SU-DHL-6 (cell line): ENCODE measurements at regions not wholly inside any gene's neighbourhood (a gene's known extent, or its start where the extent isn't known, plus 50 kb on each side); places are given as distances from the start of the nearest gene placed in this dataset.
"Not testable (repeated sequence)": the region's sequence is repeated elsewhere in the genome, so short reads cannot be mapped to it uniquely, and the experiment has no call there.

Experiments
- H2AFZ ChIP-seq: fragments of 200-600 bp; sonication (generic); 2 replicates; pipeline ENCODE4 v1.6.1; 2014; ENCODE audit warnings: low read depth, mild to moderate bottlenecking, moderate library complexity, mixed read lengths, antibody characterized with exemption, low read length; ENCODE audit not compliant: severe bottlenecking
- H3F3A ChIP-seq: fragments of 200-600 bp; shearing (Covaris generic); 2 replicates; pipeline ENCODE4 v1.6.0; 2016; ENCODE audit warnings: antibody characterized with exemption, mild to moderate bottlenecking; ENCODE audit not compliant: insufficient read depth
- H3K27ac ChIP-seq: fragments of 200-600 bp; sonication (generic); 2 replicates; pipeline ENCODE4 v1.5.1; 2016; ENCODE audit warnings: low read depth, mild to moderate bottlenecking, low read length, moderate library complexity, mixed read lengths
- H3K27me3 ChIP-seq: fragments of 200-600 bp; sonication (generic), shearing (Covaris generic); 2 replicates; pipeline ENCODE4 v1.6.0; 2014; ENCODE audit warnings: mild to moderate bottlenecking, low read length
- H3K36me3 ChIP-seq: fragments of 200-600 bp; sonication (generic); 2 replicates; pipeline ENCODE4 v1.6.1; 2014; ENCODE audit warnings: mild to moderate bottlenecking, low read length, mixed read lengths
- H3K4me2 ChIP-seq: fragments of 300-600, 200-600 bp; shearing (Covaris generic), sonication (generic); 2 replicates; pipeline ENCODE4 v1.6.0; 2014; ENCODE audit warnings: low read length, low read depth, mild to moderate bottlenecking; ENCODE audit not compliant: poor library complexity, severe bottlenecking
- H3K4me3 ChIP-seq: fragments of 200-600 bp; sonication (generic); 2 replicates; pipeline ENCODE4 v1.5.1; 2014; ENCODE audit warnings: antibody characterized with exemption, low read length, mild to moderate bottlenecking, mixed read lengths; ENCODE audit not compliant: insufficient read depth, poor library complexity, severe bottlenecking
- H3K79me2 ChIP-seq: fragments of 200-600 bp; sonication (generic); 2 replicates; pipeline ENCODE4 v1.6.1; 2014; ENCODE audit warnings: mild to moderate bottlenecking, low read length, moderate library complexity; ENCODE audit not compliant: insufficient read depth
- H3K9ac ChIP-seq: fragments of 200-600 bp; sonication (generic); 2 replicates; pipeline ENCODE4 v1.7.0; 2014; ENCODE audit warnings: mild to moderate bottlenecking, low read length
- H3K9me2 ChIP-seq: fragments of 200-600 bp; sonication (generic); replicated peaks from 2 replicates; pipeline ENCODE4 v1.6.1; 2014; ENCODE audit warnings: low read length; ENCODE audit not compliant: insufficient read depth
- H3K9me3 ChIP-seq: fragments of 200-600 bp; sonication (generic); 2 replicates; pipeline ENCODE4 v1.6.1; 2014; ENCODE audit warnings: low read length, mixed read lengths; ENCODE audit not compliant: insufficient read depth
- H4K20me1 ChIP-seq: fragments of 200-600 bp; sonication (generic); 2 replicates; pipeline ENCODE4 v1.6.1; 2014; ENCODE audit warnings: low read depth, mild to moderate bottlenecking, antibody characterized with exemption, low read length, moderate library complexity, mixed read lengths
- EZH2phosphoT487 ChIP-seq: fragments of 200-600 bp; sonication (generic), shearing (Covaris generic); conservative IDR thresholded peaks from 2 replicates; pipeline ENCODE4 v1.6.1; 2018; ENCODE audit warnings: mild to moderate bottlenecking, antibody characterized with exemption, low read length, moderate library complexity, mixed read lengths
- TF ChIP-seq, protein P1 (sequence below): fragments of 200-600 bp; sonication (generic); IDR thresholded peaks from one replicate; pipeline ENCODE4 v1.5.1; 2017; ENCODE audit warnings: antibody characterized with exemption, mild to moderate bottlenecking, low read length, moderate library complexity; ENCODE audit not compliant: insufficient read depth, poor library complexity, severe bottlenecking

GRCh38 chr9:105119156-105119555 is 125.3 kb upstream of the SLC44A1 start:
- no peak overlapping the region for H3K4me3 ChIP-seq
- no peak overlapping the region for H3K4me2 ChIP-seq
- no peaks in the 10 kb centered on the region for H3K27me3 ChIP-seq

GRCh38 chr9:105121861-105122430 is 122.5 kb upstream of the SLC44A1 start:
- H3K9me2 ChIP-seq, result no peaks in the 10 kb centered on the region

More at GRCh38 chr9:105119156-105119555, 125.3 kb upstream of the SLC44A1 start:
- no peaks in the 10 kb centered on the region for H3K36me3 ChIP-seq
- H3K9me2 ChIP-seq, result no peaks in the 10 kb centered on the region
- no peak for TF ChIP-seq EZH2phosphoT487
- TF ChIP-seq, protein P1, sequence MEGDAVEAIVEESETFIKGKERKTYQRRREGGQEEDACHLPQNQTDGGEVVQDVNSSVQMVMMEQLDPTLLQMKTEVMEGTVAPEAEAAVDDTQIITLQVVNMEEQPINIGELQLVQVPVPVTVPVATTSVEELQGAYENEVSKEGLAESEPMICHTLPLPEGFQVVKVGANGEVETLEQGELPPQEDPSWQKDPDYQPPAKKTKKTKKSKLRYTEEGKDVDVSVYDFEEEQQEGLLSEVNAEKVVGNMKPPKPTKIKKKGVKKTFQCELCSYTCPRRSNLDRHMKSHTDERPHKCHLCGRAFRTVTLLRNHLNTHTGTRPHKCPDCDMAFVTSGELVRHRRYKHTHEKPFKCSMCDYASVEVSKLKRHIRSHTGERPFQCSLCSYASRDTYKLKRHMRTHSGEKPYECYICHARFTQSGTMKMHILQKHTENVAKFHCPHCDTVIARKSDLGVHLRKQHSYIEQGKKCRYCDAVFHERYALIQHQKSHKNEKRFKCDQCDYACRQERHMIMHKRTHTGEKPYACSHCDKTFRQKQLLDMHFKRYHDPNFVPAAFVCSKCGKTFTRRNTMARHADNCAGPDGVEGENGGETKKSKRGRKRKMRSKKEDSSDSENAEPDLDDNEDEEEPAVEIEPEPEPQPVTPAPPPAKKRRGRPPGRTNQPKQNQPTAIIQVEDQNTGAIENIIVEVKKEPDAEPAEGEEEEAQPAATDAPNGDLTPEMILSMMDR, result no peak
- H4K20me1 ChIP-seq, result no peaks in the 10 kb centered on the region
- no peak overlapping the region for H3K27ac ChIP-seq
- H3K9me3 ChIP-seq, result no peaks in the 10 kb centered on the region
- no peak overlapping the region for H3K9ac ChIP-seq
- H3K79me2 ChIP-seq, result no peaks in the 10 kb centered on the region
- no peak overlapping the region for H2AFZ ChIP-seq
- H3F3A ChIP-seq, result no peaks in the 10 kb centered on the region

DNA sequence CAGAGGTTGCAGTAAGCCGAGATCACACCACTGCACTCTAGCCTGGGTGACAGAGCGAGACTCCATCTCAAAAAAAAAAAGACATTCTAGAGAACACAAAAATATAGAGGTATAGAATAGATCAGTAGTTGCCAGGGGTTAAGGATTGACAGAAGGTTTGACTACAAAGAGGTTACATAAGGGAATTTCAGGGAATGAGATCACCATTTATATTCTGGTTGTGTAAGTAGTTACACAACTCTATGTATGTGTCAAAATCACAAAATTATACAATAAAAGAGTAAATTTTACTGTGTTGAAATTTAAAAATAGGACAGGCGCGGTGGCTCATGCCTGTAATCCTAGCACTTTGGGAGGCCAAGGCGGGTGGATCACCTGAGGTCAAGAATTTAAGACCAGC is 119.9 kb upstream of the SLC44A1 start:
- H3K9me2 ChIP-seq, H3K79me2 ChIP-seq, H3K4me2 ChIP-seq, H3K27me3 ChIP-seq, H3F3A ChIP-seq, H4K20me1 ChIP-seq, H3K27ac ChIP-seq, H3K36me3 ChIP-seq, H3K9ac ChIP-seq, H2AFZ ChIP-seq, H3K4me3 ChIP-seq, H3K9me3 ChIP-seq: not testable (repeated sequence)

More at GRCh38 chr9:105121861-105122430, 122.5 kb upstream of the SLC44A1 start:
- no peaks in the 10 kb centered on the region for H3K36me3 ChIP-seq
- no peaks in the 10 kb centered on the region for H3F3A ChIP-seq
- H3K27me3 ChIP-seq, result no peaks in the 10 kb centered on the region
- no peaks in the 10 kb centered on the region for H3K9me3 ChIP-seq
- H3K27ac ChIP-seq, result no peak overlapping the region
- H2AFZ ChIP-seq, result no peak overlapping the region
- no peaks in the 10 kb centered on the region for H4K20me1 ChIP-seq
- no peak overlapping the region for H3K4me3 ChIP-seq
- no peak overlapping the region for H3K4me2 ChIP-seq
- TF ChIP-seq EZH2phosphoT487, result no peak
- TF ChIP-seq, protein P1, result no peak
- no peak overlapping the region for H3K9ac ChIP-seq
- no peaks in the 10 kb centered on the region for H3K79me2 ChIP-seq

DNA sequence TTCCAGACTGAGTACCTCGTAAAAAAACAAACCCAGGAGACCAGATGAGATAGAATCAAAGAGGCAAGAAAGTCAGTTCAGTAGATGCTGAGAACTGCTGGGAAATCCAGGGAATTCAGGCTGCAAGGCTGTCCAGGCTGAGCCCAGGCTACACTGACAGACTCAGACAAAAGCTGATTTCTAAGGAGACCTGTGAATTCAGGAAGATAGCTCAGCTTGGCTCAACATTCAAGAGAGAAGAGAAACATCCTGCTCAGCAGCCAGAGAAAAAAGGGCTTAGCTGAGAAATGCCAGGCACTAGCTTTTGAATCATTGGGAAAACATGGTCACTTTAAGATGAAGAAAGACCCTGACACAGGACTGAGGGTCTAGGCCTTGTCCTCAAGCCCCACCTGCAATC is 118.2 kb upstream of the SLC44A1 start:
- Histone ChIP-seq H4K20me1 (no peaks in the 10 kb centered on the region), H3K36me3 (no peaks in the 10 kb centered on the region), H3K79me2 (no peaks in the 10 kb centered on the region), H3K9ac (no peak overlapping the region), H2AFZ (no peak overlapping the region), H3K4me2 (no peak overlapping the region), H3K4me3 (no peak overlapping the region), H3K27me3 (no peaks in the 10 kb centered on the region), H3F3A (no peaks in the 10 kb centered on the region), H3K9me3 (no peaks in the 10 kb centered on the region), H3K9me2 (no peaks in the 10 kb centered on the region), H3K27ac (no peak overlapping the region)
- TF ChIP-seq, protein P1, result no peak
- no peak for TF ChIP-seq EZH2phosphoT487
